Fibroblast of lung (primary cell): ENCODE measurements at regions not wholly inside any gene's neighbourhood (a gene's known extent, or its start where the extent isn't known, plus 50 kb on each side); places are given as distances from the start of the nearest gene placed in this dataset.

Experiments
- EZH2 ChIP-seq: IDR thresholded peaks from 2 replicates; pipeline ENCODE4 v1.5.1; 2012; ENCODE audit warnings: low read length, control low read depth, mild to moderate bottlenecking; ENCODE audit errors: missing control alignments
- TF ChIP-seq, protein P1 (sequence below), 2 donors: IDR thresholded peaks in 1 of 2; conservative IDR thresholded peaks in 1 of 2; 1 replicate in 1 of 2; 2 replicates in 1 of 2; pipeline ENCODE4 v1.5.1; 2011 to 2012; ENCODE audit warnings: low read length in 2 of 2, control low read depth in 1 of 2, inconsistent platforms in 1 of 2, low read depth in 1 of 2, mild to moderate bottlenecking in 1 of 2

DNA sequence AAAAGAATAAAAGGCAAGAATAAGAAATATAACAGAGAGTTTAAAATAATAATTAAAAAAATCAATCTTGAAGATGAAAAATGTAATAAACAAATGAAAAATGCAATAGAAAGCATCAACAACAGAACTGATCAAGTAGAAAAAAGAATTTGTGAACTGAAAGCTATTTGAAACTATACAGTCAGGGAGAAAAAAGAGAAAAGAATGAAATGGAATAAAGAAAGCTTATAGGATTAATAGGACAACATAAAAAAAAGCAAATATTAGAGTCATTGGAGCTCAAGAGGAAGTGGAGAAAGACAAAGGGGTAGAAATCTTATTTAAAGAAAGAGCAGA is 126.8 kb upstream of the RPL34 start:
- TF ChIP-seq, protein P1, sequence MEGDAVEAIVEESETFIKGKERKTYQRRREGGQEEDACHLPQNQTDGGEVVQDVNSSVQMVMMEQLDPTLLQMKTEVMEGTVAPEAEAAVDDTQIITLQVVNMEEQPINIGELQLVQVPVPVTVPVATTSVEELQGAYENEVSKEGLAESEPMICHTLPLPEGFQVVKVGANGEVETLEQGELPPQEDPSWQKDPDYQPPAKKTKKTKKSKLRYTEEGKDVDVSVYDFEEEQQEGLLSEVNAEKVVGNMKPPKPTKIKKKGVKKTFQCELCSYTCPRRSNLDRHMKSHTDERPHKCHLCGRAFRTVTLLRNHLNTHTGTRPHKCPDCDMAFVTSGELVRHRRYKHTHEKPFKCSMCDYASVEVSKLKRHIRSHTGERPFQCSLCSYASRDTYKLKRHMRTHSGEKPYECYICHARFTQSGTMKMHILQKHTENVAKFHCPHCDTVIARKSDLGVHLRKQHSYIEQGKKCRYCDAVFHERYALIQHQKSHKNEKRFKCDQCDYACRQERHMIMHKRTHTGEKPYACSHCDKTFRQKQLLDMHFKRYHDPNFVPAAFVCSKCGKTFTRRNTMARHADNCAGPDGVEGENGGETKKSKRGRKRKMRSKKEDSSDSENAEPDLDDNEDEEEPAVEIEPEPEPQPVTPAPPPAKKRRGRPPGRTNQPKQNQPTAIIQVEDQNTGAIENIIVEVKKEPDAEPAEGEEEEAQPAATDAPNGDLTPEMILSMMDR (conservative IDR thresholded peaks at IDR 0.05 in 1 of 2, IDR thresholded peaks at IDR 0.05 in 1 of 2; ENCODE audit: low read depth in 1 of 2, low read length in 2 of 2) = no peak
- TF ChIP-seq EZH2 = no peak
